ENCODE measurements at regions not wholly inside any gene's neighbourhood (a gene's known extent, or its start where the extent isn't known, plus 50 kb on each side); places are given as distances from the start of the nearest gene placed in this dataset.

GRCh38 chr6:164037171-164037870, 622.8 kb downstream of the QKI start:
- no peak for TF ChIP-seq CTCF (IDR thresholded peaks at IDR 0.05; ENCODE audit: poor library complexity)
- no peak for TF ChIP-seq EZH2 (IDR thresholded peaks at IDR 0.05; ENCODE audit: borderline replicate concordance)
